GM19328 (cell line): ENCODE measurements at regions not wholly inside any gene's neighbourhood (a gene's known extent, or its start where the extent isn't known, plus 50 kb on each side); places are given as distances from the start of the nearest gene placed in this dataset.
"Not testable (repeated sequence)": the region's sequence is repeated elsewhere in the genome, so short reads cannot be mapped to it uniquely, and the experiment has no call there.

Experiments
- ATAC-seq: cut with Tn5 transposase; IDR thresholded peaks from one replicate; pipeline ENCODE4 v1.9.1; 2021; ENCODE audit warnings: mild to moderate bottlenecking, moderate library complexity; ENCODE audit not compliant: unreplicated experiment

GRCh38 chr5:54404568-54404967, 50.9 kb upstream of the HSPB3 start:
- no peak for ATAC-seq

GRCh38 chr5:54403885-54404416, 51.5 kb upstream of the HSPB3 start:
- no peak for ATAC-seq

GRCh38 chr5:54403121-54403520, 52.4 kb upstream of the HSPB3 start:
- ATAC-seq = no peak

GRCh38 chr5:54401515-54401914, 54.0 kb upstream of the HSPB3 start:
- ATAC-seq = peak; percentile 87

GRCh38 chr5:54398191-54398590, 57.3 kb upstream of the HSPB3 start:
- ATAC-seq = no peak

- no peak for ATAC-seq
These were observed 58.1 kb upstream of the HSPB3 start for GRCh38 chr5:54397420-54397819.

GRCh38 chr5:54393007-54393406, 62.5 kb upstream of the HSPB3 start:
- not testable (repeated sequence) for ATAC-seq

- ATAC-seq = no peak
These were observed 64.9 kb upstream of the HSPB3 start for GRCh38 chr5:54390539-54391031.

GRCh38 chr5:54390015-54390414, 65.5 kb upstream of the HSPB3 start:
- ATAC-seq = no peak

- not testable (repeated sequence) for ATAC-seq
These were observed 66.1 kb upstream of the HSPB3 start for GRCh38 chr5:54389399-54389798.

GRCh38 chr5:54388811-54389210, 66.7 kb upstream of the HSPB3 start:
- ATAC-seq = no peak

GRCh38 chr5:54388409-54388808, 67.1 kb upstream of the HSPB3 start:
- ATAC-seq = no peak

- no peak for ATAC-seq
These were observed 67.8 kb upstream of the HSPB3 start for GRCh38 chr5:54387659-54388232.

GRCh38 chr5:54387031-54387430, 68.5 kb upstream of the HSPB3 start:
- no peak for ATAC-seq

GRCh38 chr5:54385994-54386393, 69.5 kb upstream of the HSPB3 start:
- ATAC-seq = no peak

- no peak for ATAC-seq
These were observed 71.1 kb upstream of the HSPB3 start for GRCh38 chr5:54384356-54384933.

GRCh38 chr5:54383941-54384340, 71.6 kb upstream of the HSPB3 start:
- ATAC-seq = no peak

- no peak for ATAC-seq
These were observed 72.1 kb upstream of the HSPB3 start for GRCh38 chr5:54383225-54383901.

GRCh38 chr5:54381319-54381718, 70.9 kb upstream of the ARL15 start:
- not testable (repeated sequence) for ATAC-seq

- ATAC-seq = no peak
These were observed 69.2 kb upstream of the ARL15 start for GRCh38 chr5:54379590-54379989.

- ATAC-seq = no peak
These were observed 68.3 kb upstream of the ARL15 start for GRCh38 chr5:54378707-54379106.

- not testable (repeated sequence) for ATAC-seq
These were observed 67.0 kb upstream of the ARL15 start for GRCh38 chr5:54377339-54377738.
